Neural cell (in vitro differentiated cells): ENCODE measurements at regions not wholly inside any gene's neighbourhood (a gene's known extent, or its start where the extent isn't known, plus 50 kb on each side); places are given as distances from the start of the nearest gene placed in this dataset.

Source experiments
- H2AFZ ChIP-seq: fragments of 200-600, 300-800 bp; sonication (generic), shearing (Covaris generic); 2 replicates; pipeline ENCODE4 v1.6.0; 2014; ENCODE audit warnings: low read depth, mild to moderate bottlenecking, antibody characterized with exemption, low read length, moderate library complexity
- H3F3A ChIP-seq: fragments of 200-600 bp; shearing (Covaris generic); 2 replicates; pipeline ENCODE4 v1.6.1; 2016; ENCODE audit warnings: mild to moderate bottlenecking, moderate library complexity, mixed read lengths, antibody characterized with exemption, low read length; ENCODE audit not compliant: insufficient read depth, poor library complexity, severe bottlenecking
- H3K27ac ChIP-seq: fragments of 200-600, 300-800 bp; sonication (generic), shearing (Covaris generic); 2 replicates; pipeline ENCODE4 v1.5.1; 2014; ENCODE audit warnings: mild to moderate bottlenecking, low read length, moderate library complexity
- H3K27me3 ChIP-seq: fragments of 300-800, 200-600 bp; sonication (generic), shearing (Covaris generic); 2 replicates; pipeline ENCODE4 v1.6.0; 2014; ENCODE audit warnings: mild to moderate bottlenecking, low read depth, low read length, moderate library complexity; ENCODE audit not compliant: insufficient read depth
- H3K36me3 ChIP-seq: fragments of 300-800, 200-600 bp; sonication (generic), shearing (Covaris generic); 2 replicates; pipeline ENCODE4 v1.5.1; 2014; ENCODE audit warnings: mild to moderate bottlenecking, antibody characterized with exemption, low read length, moderate library complexity; ENCODE audit not compliant: insufficient read depth
- H3K4me2 ChIP-seq: fragments of 300-800, 200-600 bp; sonication (generic), shearing (Covaris generic); 2 replicates; pipeline ENCODE4 v1.6.0; 2014; ENCODE audit warnings: mild to moderate bottlenecking, low read length
- H3K4me3 ChIP-seq: fragments of 300-800, 200-600 bp; sonication (generic), shearing (Covaris generic); 2 replicates; pipeline ENCODE4 v1.5.1; 2014; ENCODE audit warnings: mild to moderate bottlenecking, low read length, moderate library complexity
- H3K79me2 ChIP-seq: fragments of 200-600 bp; shearing (Covaris generic); replicated peaks from 2 replicates; pipeline ENCODE4 v1.6.0; 2014; ENCODE audit warnings: mild to moderate bottlenecking, low read length, moderate library complexity; ENCODE audit not compliant: insufficient read depth
- H3K9ac ChIP-seq: fragments of 300-800, 200-600 bp; sonication (generic), shearing (Covaris generic); 2 replicates; pipeline ENCODE4 v1.6.1; 2016; ENCODE audit warnings: mild to moderate bottlenecking, low read length, mixed read lengths
- H3K9me2 ChIP-seq: fragments of 200-600 bp; shearing (Covaris generic); 2 replicates; pipeline ENCODE4 v1.6.1; 2016; ENCODE audit warnings: mild to moderate bottlenecking, low read length, mixed read lengths; ENCODE audit not compliant: insufficient read depth
- H3K9me3 ChIP-seq: fragments of 200-600, 300-800 bp; sonication (generic), shearing (Covaris generic); 2 replicates; pipeline ENCODE4 v1.6.1; 2016; ENCODE audit warnings: mild to moderate bottlenecking, mixed run types, low read length, moderate library complexity, mixed read lengths
- H4K20me1 ChIP-seq: fragments of 200-600 bp; shearing (Covaris generic); 2 replicates; pipeline ENCODE4 v1.6.1; 2016; ENCODE audit warnings: mild to moderate bottlenecking, mixed run types; ENCODE audit not compliant: insufficient read depth
- CTCF ChIP-seq: fragments of 450-650 bp; IDR thresholded peaks from 2 replicates; pipeline ENCODE4 v1.5.1; 2014; ENCODE audit warnings: antibody characterized with exemption, mild to moderate bottlenecking, moderate library complexity; ENCODE audit not compliant: poor library complexity, severe bottlenecking
- EP300 ChIP-seq: fragments of 450-650 bp; conservative IDR thresholded peaks from 2 replicates; pipeline ENCODE4 v1.6.1; 2014; ENCODE audit warnings: antibody characterized with exemption, mild to moderate bottlenecking, moderate library complexity; ENCODE audit not compliant: poor library complexity, severe bottlenecking
- EZH2 ChIP-seq: fragments of 200-600, 300-800 bp; shearing (Covaris generic), sonication (generic); IDR thresholded peaks from 2 replicates; pipeline ENCODE4 v1.6.1; 2014; ENCODE audit warnings: antibody characterized with exemption, low read length, borderline replicate concordance, mild to moderate bottlenecking; ENCODE audit not compliant: insufficient read depth, poor library complexity, severe bottlenecking
- MXI1 ChIP-seq: fragments of 450-650 bp; conservative IDR thresholded peaks from 2 replicates; pipeline ENCODE4 v1.6.1; 2014; ENCODE audit warnings: antibody characterized with exemption, mild to moderate bottlenecking; ENCODE audit not compliant: poor library complexity, severe bottlenecking
- POLR2AphosphoS5 ChIP-seq: IDR thresholded peaks from 2 replicates; pipeline ENCODE4 v1.6.1; 2012
- RAD21 ChIP-seq: fragments of 450-650 bp; conservative IDR thresholded peaks from 2 replicates; pipeline ENCODE4 v1.6.1; 2014; ENCODE audit warnings: antibody characterized with exemption, mild to moderate bottlenecking, moderate library complexity
- REST ChIP-seq: IDR thresholded peaks from 2 replicates; pipeline ENCODE4 v1.6.1; 2012; ENCODE audit warnings: borderline replicate concordance
- SMC3 ChIP-seq: fragments of 450-650 bp; conservative IDR thresholded peaks from 2 replicates; pipeline ENCODE4 v1.6.1; 2014; ENCODE audit warnings: antibody characterized with exemption, mild to moderate bottlenecking, moderate library complexity; ENCODE audit not compliant: poor library complexity
- TAF1 ChIP-seq: IDR thresholded peaks from 2 replicates; pipeline ENCODE4 v1.6.1; 2012; ENCODE audit warnings: low read depth

GRCh38 chr5:96013254-96013653 lies 51.6 kb upstream of the ELL2 start:
- no peaks in the 10 kb centered on the region for H3K79me2 ChIP-seq
- no peaks in the 10 kb centered on the region for H3K9me2 ChIP-seq
- no peaks in the 10 kb centered on the region for H3F3A ChIP-seq
- no peaks in the 10 kb centered on the region for H3K9me3 ChIP-seq
- H3K4me2 ChIP-seq, result no peak overlapping the region
- H4K20me1 ChIP-seq, result no peaks in the 10 kb centered on the region
- H3K4me3 ChIP-seq, result no peak overlapping the region
- TF ChIP-seq CTCF (no peak), REST (no peak), SMC3 (no peak), POLR2AphosphoS5 (no peak), EP300 (no peak), TAF1 (no peak), MXI1 (no peak), RAD21 (no peak), EZH2 (no peak)
- H3K9ac ChIP-seq, result no peak overlapping the region
- H3K36me3 ChIP-seq, result no peaks in the 10 kb centered on the region
- H3K27ac ChIP-seq, result no peak overlapping the region
- no peaks in the 10 kb centered on the region for H3K27me3 ChIP-seq
- H2AFZ ChIP-seq, result no peak overlapping the region

- H3K4me2 ChIP-seq, result no peak overlapping the region
- H3K79me2 ChIP-seq, result no peaks in the 10 kb centered on the region
- no peak overlapping the region for H3K9ac ChIP-seq
- H3K9me3 ChIP-seq, result no peaks in the 10 kb centered on the region
- H3K4me3 ChIP-seq, result no peak overlapping the region
- no peak overlapping the region for H2AFZ ChIP-seq
- H3K27me3 ChIP-seq, result no peaks in the 10 kb centered on the region
- H3K9me2 ChIP-seq, result no peaks in the 10 kb centered on the region
- no peaks in the 10 kb centered on the region for H3K36me3 ChIP-seq
- no peak overlapping the region for H3K27ac ChIP-seq
- TF ChIP-seq REST (no peak), SMC3 (no peak), EP300 (no peak), TAF1 (no peak), EZH2 (no peak), CTCF (no peak), RAD21 (no peak), POLR2AphosphoS5 (no peak), MXI1 (no peak)
- no peaks in the 10 kb centered on the region for H3F3A ChIP-seq
- H4K20me1 ChIP-seq, result no peaks in the 10 kb centered on the region
Observed at GRCh38 chr5:96012399-96012798, 50.7 kb upstream of the ELL2 start.
